Endothelial cell of umbilical vein (primary cell): ENCODE measurements at regions not wholly inside any gene's neighbourhood (a gene's known extent, or its start where the extent isn't known, plus 50 kb on each side); places are given as distances from the start of the nearest gene placed in this dataset.
"Not testable (repeated sequence)": the region's sequence is repeated elsewhere in the genome, so short reads cannot be mapped to it uniquely, and the experiment has no call there.

Source experiments
- BruUV-seq: library from RNA; stranded (reverse); fragments of 400-500 nt; replicated peaks from 2 replicates; lab custom pipeline; 2021; lab: Mats Ljungman, UMichigan
- CTCF ChIA-PET: fragments of 300-600, 350-600 bp; sonication (Branson Sonifier 250); formaldehyde crosslinking; loops from one replicate; lab custom pipeline; 2021; ENCODE audit warnings: antibody characterized with exemption, inconsistent platforms; lab: Charles Lee
- POLR2A ChIA-PET: fragments of 300-600, 350-600 bp; sonication (Branson Sonifier 250); formaldehyde crosslinking; loops from one replicate; lab custom pipeline; 2021; ENCODE audit warnings: antibody characterized with exemption, inconsistent platforms; lab: Charles Lee
- DNase-seq: peaks from one replicate; pipeline ENCODE4 v3.0.0-alpha.2; 2011; ENCODE audit warnings: low read depth, low spot score
- FAIRE-seq: peaks from 2 replicates; lab custom pipeline; 2011; peaks lifted over from hg19 to GRCh38; lab: Jason Lieb, UNC
- H2AFZ ChIP-seq: 2 replicates; pipeline ENCODE4 v1.6.0; 2012; ENCODE audit warnings: low read depth, low read length, control low read depth, inconsistent platforms
- H3K27ac ChIP-seq: 2 replicates; pipeline ENCODE4 v1.5.1; 2011; ENCODE audit warnings: low read depth, mild to moderate bottlenecking, control low read depth, low read length, moderate library complexity; ENCODE audit not compliant: insufficient read depth
- H3K27me3 ChIP-seq, 2 experiments: 2 replicates each; pipeline versions ENCODE4 v1.6.0 to v1.6.1; 2011; ENCODE audit warnings: low read length in 2 of 2, mixed read lengths in 1 of 2; ENCODE audit not compliant: control insufficient read depth in 2 of 2, insufficient read depth in 2 of 2
- H3K36me3 ChIP-seq, 2 experiments: 2 replicates in 1 of 2; 3 replicates in 1 of 2; pipeline ENCODE4 v1.5.1; 2011; ENCODE audit warnings: low read length in 2 of 2, mild to moderate bottlenecking in 1 of 2, moderate library complexity in 1 of 2; ENCODE audit not compliant: control insufficient read depth in 2 of 2, insufficient read depth in 2 of 2; ENCODE audit errors: extremely low read depth in 1 of 2
- H3K4me1 ChIP-seq: 3 replicates; pipeline ENCODE4 v1.5.1; 2011; ENCODE audit warnings: mild to moderate bottlenecking, low read length; ENCODE audit not compliant: control insufficient read depth, insufficient read depth; ENCODE audit errors: extremely low read depth
- H3K4me2 ChIP-seq: 2 replicates; pipeline ENCODE4 v1.6.1; 2011; ENCODE audit warnings: low read length, control low read depth, mixed read lengths; ENCODE audit not compliant: insufficient read depth
- H3K4me3 ChIP-seq, 3 experiments: fragments of 200-600 bp in 1 of 3; sonication (generic), shearing (Covaris generic) in 1 of 3; replicated peaks in 1 of 3; 2 replicates each; pipeline ENCODE4 v1.5.1; 2011 to 2016; ENCODE audit warnings: control low read depth in 3 of 3, low read length in 3 of 3, mild to moderate bottlenecking in 2 of 3, inconsistent platforms in 1 of 3, low read depth in 1 of 3, moderate library complexity in 1 of 3; ENCODE audit not compliant: insufficient read depth in 1 of 3
- H3K79me2 ChIP-seq: 2 replicates; pipeline ENCODE4 v1.6.0; 2012; ENCODE audit warnings: low read length, inconsistent platforms; ENCODE audit not compliant: control insufficient read depth, insufficient read depth
- H3K9ac ChIP-seq: replicated peaks from 2 replicates; pipeline ENCODE3; 2011; ENCODE audit warnings: low read length, control low read depth; ENCODE audit not compliant: insufficient read depth; ENCODE audit errors: extremely low read depth
- H3K9me1 ChIP-seq: replicated peaks from 3 replicates; pipeline ENCODE4 v1.6.0; 2011; ENCODE audit warnings: mild to moderate bottlenecking, low read length; ENCODE audit not compliant: control insufficient read depth, insufficient read depth; ENCODE audit errors: extremely low read depth
- H3K9me3 ChIP-seq: replicated peaks from 2 replicates; pipeline ENCODE4 v1.5.1; 2012; ENCODE audit warnings: low read length, inconsistent platforms; ENCODE audit not compliant: control insufficient read depth, insufficient read depth
- H4K20me1 ChIP-seq: replicated peaks from 2 replicates; pipeline ENCODE3; 2011; ENCODE audit warnings: mild to moderate bottlenecking, low read length; ENCODE audit not compliant: control insufficient read depth, insufficient read depth; ENCODE audit errors: extremely low read depth
- CTCF ChIP-seq, 2 donors: IDR thresholded peaks; 1 replicate in 1 of 2; 2 replicates in 1 of 2; pipeline ENCODE4 v1.5.1; 2011; ENCODE audit warnings: low read length in 2 of 2, mild to moderate bottlenecking in 2 of 2, moderate library complexity in 2 of 2, control low read depth in 1 of 2, inconsistent platforms in 1 of 2, low read depth in 1 of 2; ENCODE audit not compliant: insufficient read depth in 1 of 2; ENCODE audit errors: extremely low read depth in 1 of 2
- EZH2 ChIP-seq: IDR thresholded peaks from 2 replicates; pipeline ENCODE4 v1.6.1; 2012; ENCODE audit warnings: borderline replicate concordance, low read depth, mild to moderate bottlenecking, moderate library complexity, low read length, inconsistent platforms; ENCODE audit not compliant: severe bottlenecking
- GATA2 ChIP-seq: IDR thresholded peaks from 2 replicates; pipeline ENCODE4 v1.7.0; 2011; ENCODE audit warnings: low read depth, mild to moderate bottlenecking, moderate library complexity, mixed read lengths, low read length; ENCODE audit not compliant: insufficient read length, insufficient read depth
- MAX ChIP-seq: IDR thresholded peaks from 2 replicates; pipeline ENCODE4 v1.6.1; 2011; ENCODE audit not compliant: insufficient read depth, insufficient read length
- POLR2A ChIP-seq: IDR thresholded peaks from 2 replicates; pipeline ENCODE4 v1.6.1; 2012; ENCODE audit warnings: low read depth, mild to moderate bottlenecking, control low read depth, low read length
- POLR2AphosphoS5 ChIP-seq: IDR thresholded peaks from 2 replicates; pipeline ENCODE4 v1.6.1; 2012; ENCODE audit warnings: low read depth, mild to moderate bottlenecking, control low read depth, low read length, moderate library complexity; ENCODE audit not compliant: insufficient read depth
- dilution Hi-C: fragments of 300-500 bp; cut with MboI; formaldehyde crosslinking; loops from one replicate; pipeline ENCODE4 v1.15.0; 2019; ENCODE audit warnings: low sequenced_read_pairs; ENCODE audit not compliant: extremely low pct_ligation_motif_present
- intact Hi-C: fragments of 100-400 bp; cut with micrococcal nuclease; formaldehyde crosslinking; loops from one replicate; pipeline ENCODE4 v1.10.0; 2022

- FAIRE-seq (no peak), DNase-seq (no peak)
- Histone ChIP-seq H4K20me1 (no peaks in the 10 kb centered on the region), H3K27me3 (no peaks in the 10 kb centered on the region), H3K27ac (no peak overlapping the region), H3K79me2 (no peaks in the 10 kb centered on the region), H3K4me2 (no peak overlapping the region), H3K9ac (no peak overlapping the region), H3K36me3 (no peaks in the 10 kb centered on the region), H3K9me3 (no peaks in the 10 kb centered on the region), H3K9me1 (no peaks in the 10 kb centered on the region), H3K4me3 (no peak overlapping the region), H2AFZ (no peak overlapping the region), H3K4me1 (no peaks in the 10 kb centered on the region)
- ChIA-PET CTCF (no interaction called here), POLR2A (no interaction called here)
- intact Hi-C loops (no loop called here), dilution Hi-C loops (no loop called here)
- no peak for TF ChIP-seq GATA2
- TF ChIP-seq POLR2AphosphoS5: no peak
- TF ChIP-seq CTCF (IDR thresholded peaks at IDR 0.05; ENCODE audit: extremely low read depth in 1 of 2, insufficient read depth in 1 of 2, low read depth in 1 of 2, low read length in 2 of 2): no peak
- TF ChIP-seq EZH2: no peak
- no peak for TF ChIP-seq POLR2A
- TF ChIP-seq MAX: no peak
- no TSS peak for BruUV-seq
Observed at GRCh38 chr4:177532358-177532757, 90.1 kb upstream of the AGA start.

GRCh38 chr4:177534841-177535240 is 92.6 kb upstream of the AGA start:
- BruUV-seq, H3K4me3 ChIP-seq, H3K79me2 ChIP-seq, H2AFZ ChIP-seq, FAIRE-seq, intact Hi-C loops, CTCF ChIA-PET, H3K9me1 ChIP-seq, H3K27ac ChIP-seq, H3K9ac ChIP-seq, POLR2A ChIA-PET, DNase-seq, H4K20me1 ChIP-seq, H3K4me2 ChIP-seq, H3K27me3 ChIP-seq, H3K4me1 ChIP-seq, dilution Hi-C loops, H3K9me3 ChIP-seq, H3K36me3 ChIP-seq: not testable (repeated sequence)
